Naive thymus-derived CD4-positive, alpha-beta T cell (primary cell): ENCODE measurements at regions not wholly inside any gene's neighbourhood (a gene's known extent, or its start where the extent isn't known, plus 50 kb on each side); places are given as distances from the start of the nearest gene placed in this dataset.

Experiments used
- ATAC-seq: fragments of 150-1000 bp; cut with Tn5 transposase; 2 replicates; pipeline ENCODE4 v1.10.0; 2021; ENCODE audit warnings: mild to moderate bottlenecking, moderate library complexity
- CTCF ChIA-PET: fragments of 350-600 bp; sonication (Branson Sonifier 250); formaldehyde crosslinking; loops from one replicate; lab custom pipeline; 2021; ENCODE audit warnings: antibody characterized with exemption; lab: Charles Lee
- POLR2A ChIA-PET: fragments of 350-600 bp; sonication (Branson Sonifier 250); formaldehyde crosslinking; loops from one replicate; lab custom pipeline; 2021; ENCODE audit warnings: antibody characterized with exemption, inconsistent platforms; lab: Charles Lee
- DNase-seq, 9 donors: peaks; one replicate each; pipeline versions ENCODE4 v3.0.0 to v3.0.0-alpha.2; 2020 to 2022; ENCODE audit warnings: mixed read lengths in 1 of 9
- H3K27ac ChIP-seq: one replicate; pipeline ENCODE4 v1.7.0; 2013; ENCODE audit warnings: mild to moderate bottlenecking, low read depth, low read length, moderate library complexity
- H3K27me3 ChIP-seq, 2 donors: one replicate each; pipeline ENCODE4 v1.7.0; 2013; ENCODE audit warnings: low read length in 2 of 2, mild to moderate bottlenecking in 2 of 2, moderate library complexity in 2 of 2; ENCODE audit not compliant: control insufficient read depth in 2 of 2, insufficient read depth in 2 of 2
- H3K36me3 ChIP-seq, 3 experiments: 1 replicate in 2 of 3; 2 replicates in 1 of 3; pipeline ENCODE4 v1.7.0; 2013; ENCODE audit warnings: low read length in 3 of 3, mild to moderate bottlenecking in 3 of 3, moderate library complexity in 1 of 3; ENCODE audit not compliant: insufficient read depth in 3 of 3, control insufficient read depth in 2 of 3
- H3K4me1 ChIP-seq, 2 donors: one replicate each; pipeline ENCODE4 v1.7.0; 2013; ENCODE audit warnings: low read length in 2 of 2, mild to moderate bottlenecking in 2 of 2, moderate library complexity in 1 of 2; ENCODE audit not compliant: control insufficient read depth in 2 of 2, insufficient read depth in 2 of 2
- H3K4me3 ChIP-seq: 2 replicates; pipeline ENCODE4 v1.7.0; 2013; ENCODE audit warnings: mild to moderate bottlenecking, low read length
- H3K9me3 ChIP-seq, 3 experiments: 1 replicate in 2 of 3; 2 replicates in 1 of 3; pipeline ENCODE4 v1.7.0; 2013; ENCODE audit warnings: low read length in 3 of 3; ENCODE audit not compliant: control insufficient read depth in 2 of 3
- H3K27ac Mint-ChIP-seq, 9 donors: one replicate each; pipeline ENCODE4 v1.8.0; 2020 to 2022; ENCODE audit warnings: mixed read lengths in 9 of 9, mild to moderate bottlenecking in 8 of 9, moderate library complexity in 5 of 9, inconsistent platforms in 2 of 9
- H3K27me3 Mint-ChIP-seq, 5 donors: one replicate each; pipeline ENCODE4 v1.8.0; 2021 to 2022; ENCODE audit warnings: mixed read lengths in 5 of 5, mild to moderate bottlenecking in 1 of 5
- H3K36me3 Mint-ChIP-seq, 5 donors: one replicate each; pipeline ENCODE4 v1.8.0; 2020 to 2022; ENCODE audit warnings: mixed read lengths in 5 of 5, mild to moderate bottlenecking in 3 of 5, inconsistent platforms in 1 of 5
- H3K4me1 Mint-ChIP-seq, 7 donors: one replicate each; pipeline ENCODE4 v1.8.0; 2020 to 2022; ENCODE audit warnings: mixed read lengths in 7 of 7, mild to moderate bottlenecking in 3 of 7, inconsistent platforms in 1 of 7
- H3K4me3 Mint-ChIP-seq, 10 donors: one replicate each; pipeline ENCODE4 v1.8.0; 2020 to 2022; ENCODE audit warnings: mild to moderate bottlenecking in 10 of 10, mixed read lengths in 10 of 10, moderate library complexity in 6 of 10, inconsistent platforms in 2 of 10
- H3K9me3 Mint-ChIP-seq, 11 donors: one replicate each; pipeline ENCODE4 v1.8.0; 2020 to 2022; ENCODE audit warnings: mixed read lengths in 11 of 11, mild to moderate bottlenecking in 4 of 11, inconsistent platforms in 1 of 11, moderate library complexity in 1 of 11
- intact Hi-C, 2 donors: fragments of 100-400 bp; cut with micrococcal nuclease; formaldehyde crosslinking; loops; one replicate each; pipeline ENCODE4 v1.15.1; 2023

GRCh38 chr12:65526311-65526710, 247.8 kb downstream of the MSRB3 start:
- H3K36me3 Mint-ChIP-seq, result no peaks in the 10 kb centered on the region
- Histone ChIP-seq H3K27ac (no peak overlapping the region), H3K9me3 (no peaks in the 10 kb centered on the region), H3K36me3 (no peaks in the 10 kb centered on the region), H3K27me3 (no peaks in the 10 kb centered on the region), H3K4me3 (no peak overlapping the region), H3K4me1 (no peaks in the 10 kb centered on the region)
- no peak for ATAC-seq
- no peaks in the 10 kb centered on the region for H3K4me1 Mint-ChIP-seq
- ChIA-PET CTCF (no interaction called here), POLR2A (no interaction called here)
- DNase-seq, result no peak
- peaks cover 0 to 5% (median 2%) of the 10 kb centered on the region in 11 donors for H3K9me3 Mint-ChIP-seq
- H3K27ac Mint-ChIP-seq, result no peak overlapping the region
- intact Hi-C loops, result no loop called here
- H3K4me3 Mint-ChIP-seq, result no peak overlapping the region
- peaks cover 0 to 18% (median 5%) of the 10 kb centered on the region in 5 donors for H3K27me3 Mint-ChIP-seq

- peaks cover 0 to 1% (median 0%) of the 10 kb centered on the region in 7 donors for H3K4me1 Mint-ChIP-seq
- H3K9me3 ChIP-seq, result no peaks in the 10 kb centered on the region
- peaks cover 0 to 5% (median 2%) of the 10 kb centered on the region in 11 donors for H3K9me3 Mint-ChIP-seq
- no peak for DNase-seq
- ChIA-PET POLR2A (no interaction called here), CTCF (no interaction called here)
- H3K4me3 Mint-ChIP-seq, result no peak overlapping the region
- H3K36me3 ChIP-seq, result no peaks in the 10 kb centered on the region
- H3K4me3 ChIP-seq, result no peak overlapping the region
- no peak overlapping the region for H3K27ac ChIP-seq
- ATAC-seq, result no peak
- no peak overlapping the region for H3K27ac Mint-ChIP-seq
- H3K27me3 Mint-ChIP-seq, result peaks cover 0 to 13% (median 5%) of the 10 kb centered on the region in 5 donors
- H3K27me3 ChIP-seq, result no peaks in the 10 kb centered on the region
- intact Hi-C loops, result no loop called here
- no peaks in the 10 kb centered on the region for H3K36me3 Mint-ChIP-seq
- no peaks in the 10 kb centered on the region for H3K4me1 ChIP-seq
Measured at GRCh38 chr12:65528127-65528526, 249.6 kb downstream of the MSRB3 start.

GRCh38 chr12:65529106-65529505, 250.6 kb downstream of the MSRB3 start:
- no peaks in the 10 kb centered on the region for H3K9me3 ChIP-seq
- intact Hi-C loops, result no loop called here
- Mint-ChIP-seq H3K4me3 (no peak overlapping the region), H3K9me3 (peaks cover 0 to 8% (median 2%) of the 10 kb centered on the region in 11 donors), H3K4me1 (peaks cover 0 to 4% (median 0%) of the 10 kb centered on the region in 7 donors), H3K27ac (no peak overlapping the region), H3K36me3 (no peaks in the 10 kb centered on the region), H3K27me3 (peaks cover 0 to 8% (median 5%) of the 10 kb centered on the region in 5 donors)
- no peaks in the 10 kb centered on the region for H3K36me3 ChIP-seq
- ATAC-seq, result no peak
- no peak overlapping the region for H3K4me3 ChIP-seq
- CTCF ChIA-PET, result no interaction called here
- no peaks in the 10 kb centered on the region for H3K4me1 ChIP-seq
- no peaks in the 10 kb centered on the region for H3K27me3 ChIP-seq
- no peak for DNase-seq
- H3K27ac ChIP-seq, result no peak overlapping the region
- POLR2A ChIA-PET, result no interaction called here

- no peak overlapping the region for H3K27ac Mint-ChIP-seq
- H3K27me3 Mint-ChIP-seq, result peaks cover 0 to 14% (median 5%) of the 10 kb centered on the region in 5 donors
- ChIA-PET POLR2A (no interaction called here), CTCF (interaction anchor here (0.8 kb wide), 1 partner anchor 216 kb away, joined by 4 read pairs; no protein-coding TSS in a partner anchor)
- no peak for ATAC-seq
- DNase-seq, result no peak
- Histone ChIP-seq H3K4me3 (no peak overlapping the region), H3K27ac (no peak overlapping the region), H3K27me3 (no peaks in the 10 kb centered on the region), H3K9me3 (no peaks in the 10 kb centered on the region), H3K36me3 (no peaks in the 10 kb centered on the region), H3K4me1 (no peaks in the 10 kb centered on the region)
- intact Hi-C loops, result no loop called here
- H3K9me3 Mint-ChIP-seq, result peaks cover 0 to 8% (median 2%) of the 10 kb centered on the region in 11 donors
- H3K4me1 Mint-ChIP-seq, result peaks cover 0 to 4% (median 0%) of the 10 kb centered on the region in 7 donors
- no peak overlapping the region for H3K4me3 Mint-ChIP-seq
- no peaks in the 10 kb centered on the region for H3K36me3 Mint-ChIP-seq
Measured at GRCh38 chr12:65529771-65530435, 251.4 kb downstream of the MSRB3 start.

GRCh38 chr12:65532162-65532561, 253.7 kb downstream of the MSRB3 start:
- CTCF ChIA-PET, result no interaction called here
- Mint-ChIP-seq H3K27me3 (peaks cover 0 to 20% (median 5%) of the 10 kb centered on the region in 5 donors), H3K27ac (no peak overlapping the region), H3K4me3 (no peak overlapping the region), H3K36me3 (no peaks in the 10 kb centered on the region), H3K4me1 (peaks cover 0 to 4% (median 0%) of the 10 kb centered on the region in 7 donors), H3K9me3 (peaks cover 0 to 12% (median 2%) of the 10 kb centered on the region in 11 donors)
- Histone ChIP-seq H3K36me3 (no peaks in the 10 kb centered on the region), H3K27ac (no peak overlapping the region), H3K4me1 (no peaks in the 10 kb centered on the region), H3K9me3 (no peaks in the 10 kb centered on the region), H3K4me3 (no peak overlapping the region), H3K27me3 (no peaks in the 10 kb centered on the region)
- DNase-seq (no peak), ATAC-seq (no peak)
- intact Hi-C loops, result no loop called here
- POLR2A ChIA-PET, result no interaction called here

- no peaks in the 10 kb centered on the region for H3K4me1 ChIP-seq
- no peaks in the 10 kb centered on the region for H3K9me3 ChIP-seq
- ChIA-PET POLR2A (no interaction called here), CTCF (no interaction called here)
- Mint-ChIP-seq H3K27me3 (peaks cover 0 to 24% (median 5%) of the 10 kb centered on the region in 5 donors), H3K36me3 (no peaks in the 10 kb centered on the region), H3K4me1 (peaks cover 0 to 4% (median 0%) of the 10 kb centered on the region in 7 donors), H3K9me3 (peaks cover 0 to 7% (median 0%) of the 10 kb centered on the region in 11 donors), H3K27ac (no peak overlapping the region), H3K4me3 (no peak overlapping the region)
- no peak overlapping the region for H3K4me3 ChIP-seq
- ATAC-seq, result no peak
- intact Hi-C loops, result no loop called here
- no peak overlapping the region for H3K27ac ChIP-seq
- H3K36me3 ChIP-seq, result no peaks in the 10 kb centered on the region
- DNase-seq, result no peak
- no peaks in the 10 kb centered on the region for H3K27me3 ChIP-seq
Measured at GRCh38 chr12:65532764-65533163, 254.3 kb downstream of the MSRB3 start.
